Progenitor cell of endocrine pancreas (in vitro differentiated cells): ENCODE measurements at regions not wholly inside any gene's neighbourhood (a gene's known extent, or its start where the extent isn't known, plus 50 kb on each side); places are given as distances from the start of the nearest gene placed in this dataset.

Experiments
- DNase-seq: peaks from one replicate; pipeline ENCODE4 v3.0.0; 2021; ENCODE audit warnings: low spot score; ENCODE audit not compliant: unreplicated experiment
- H3K27ac Mint-ChIP-seq: 2 replicates; pipeline ENCODE4 v1.8.0; 2021; ENCODE audit warnings: mild to moderate bottlenecking, moderate library complexity, mixed read lengths
- H3K27me3 Mint-ChIP-seq: 2 replicates; pipeline ENCODE4 v1.8.0; 2021; ENCODE audit warnings: mixed read lengths
- H3K36me3 Mint-ChIP-seq: 2 replicates; pipeline ENCODE4 v1.8.0; 2022; ENCODE audit warnings: mixed read lengths; ENCODE audit not compliant: insufficient read depth
- H3K4me1 Mint-ChIP-seq: 2 replicates; pipeline ENCODE4 v1.8.0; 2021; ENCODE audit warnings: low read depth, mixed read lengths
- H3K4me3 Mint-ChIP-seq: 2 replicates; pipeline ENCODE4 v1.8.0; 2021; ENCODE audit warnings: low read depth, mild to moderate bottlenecking, moderate library complexity, mixed read lengths
- H3K9me3 Mint-ChIP-seq: 2 replicates; pipeline ENCODE4 v1.8.0; 2021; ENCODE audit warnings: low read depth, mixed read lengths
- TF ChIP-seq, protein P1 (sequence below): fragments of 200-600 bp; sonication (generic); IDR thresholded peaks from one replicate; pipeline ENCODE4 v1.5.0; 2021; ENCODE audit warnings: antibody characterized with exemption, mild to moderate bottlenecking; ENCODE audit not compliant: unreplicated experiment

DNA sequence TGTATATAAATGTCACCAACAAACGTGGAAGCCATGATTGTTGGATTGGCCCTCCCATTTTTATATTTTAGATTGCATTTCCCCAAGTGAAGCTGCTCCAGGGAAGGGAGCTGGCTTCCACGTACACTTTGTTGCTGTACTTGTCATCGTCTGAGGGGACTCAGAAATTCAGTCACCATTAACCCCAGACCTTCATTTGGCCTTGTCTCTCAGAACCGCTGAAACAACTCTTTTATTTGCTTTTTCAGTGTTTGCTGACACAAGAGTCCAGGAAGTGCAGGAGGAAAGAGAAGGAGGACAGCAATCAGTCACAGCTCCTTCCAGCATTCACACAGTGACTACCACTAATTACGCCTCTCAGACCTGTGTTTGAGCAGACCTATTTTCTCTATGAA, 276.5 kb downstream of the TBL1XR1 start:
- Mint-ChIP-seq H3K4me1 (peaks cover 34% of the 10 kb centered on the region), H3K27me3 (no peaks in the 10 kb centered on the region), H3K4me3 (peak overlapping the region; percentile 34), H3K36me3 (peaks cover 1% of the 10 kb centered on the region), H3K27ac (peak overlapping the region; percentile 92), H3K9me3 (peaks cover 14% of the 10 kb centered on the region)
- TF ChIP-seq, protein P1, sequence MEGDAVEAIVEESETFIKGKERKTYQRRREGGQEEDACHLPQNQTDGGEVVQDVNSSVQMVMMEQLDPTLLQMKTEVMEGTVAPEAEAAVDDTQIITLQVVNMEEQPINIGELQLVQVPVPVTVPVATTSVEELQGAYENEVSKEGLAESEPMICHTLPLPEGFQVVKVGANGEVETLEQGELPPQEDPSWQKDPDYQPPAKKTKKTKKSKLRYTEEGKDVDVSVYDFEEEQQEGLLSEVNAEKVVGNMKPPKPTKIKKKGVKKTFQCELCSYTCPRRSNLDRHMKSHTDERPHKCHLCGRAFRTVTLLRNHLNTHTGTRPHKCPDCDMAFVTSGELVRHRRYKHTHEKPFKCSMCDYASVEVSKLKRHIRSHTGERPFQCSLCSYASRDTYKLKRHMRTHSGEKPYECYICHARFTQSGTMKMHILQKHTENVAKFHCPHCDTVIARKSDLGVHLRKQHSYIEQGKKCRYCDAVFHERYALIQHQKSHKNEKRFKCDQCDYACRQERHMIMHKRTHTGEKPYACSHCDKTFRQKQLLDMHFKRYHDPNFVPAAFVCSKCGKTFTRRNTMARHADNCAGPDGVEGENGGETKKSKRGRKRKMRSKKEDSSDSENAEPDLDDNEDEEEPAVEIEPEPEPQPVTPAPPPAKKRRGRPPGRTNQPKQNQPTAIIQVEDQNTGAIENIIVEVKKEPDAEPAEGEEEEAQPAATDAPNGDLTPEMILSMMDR, result no peak
- DNase-seq, result no peak

DNA sequence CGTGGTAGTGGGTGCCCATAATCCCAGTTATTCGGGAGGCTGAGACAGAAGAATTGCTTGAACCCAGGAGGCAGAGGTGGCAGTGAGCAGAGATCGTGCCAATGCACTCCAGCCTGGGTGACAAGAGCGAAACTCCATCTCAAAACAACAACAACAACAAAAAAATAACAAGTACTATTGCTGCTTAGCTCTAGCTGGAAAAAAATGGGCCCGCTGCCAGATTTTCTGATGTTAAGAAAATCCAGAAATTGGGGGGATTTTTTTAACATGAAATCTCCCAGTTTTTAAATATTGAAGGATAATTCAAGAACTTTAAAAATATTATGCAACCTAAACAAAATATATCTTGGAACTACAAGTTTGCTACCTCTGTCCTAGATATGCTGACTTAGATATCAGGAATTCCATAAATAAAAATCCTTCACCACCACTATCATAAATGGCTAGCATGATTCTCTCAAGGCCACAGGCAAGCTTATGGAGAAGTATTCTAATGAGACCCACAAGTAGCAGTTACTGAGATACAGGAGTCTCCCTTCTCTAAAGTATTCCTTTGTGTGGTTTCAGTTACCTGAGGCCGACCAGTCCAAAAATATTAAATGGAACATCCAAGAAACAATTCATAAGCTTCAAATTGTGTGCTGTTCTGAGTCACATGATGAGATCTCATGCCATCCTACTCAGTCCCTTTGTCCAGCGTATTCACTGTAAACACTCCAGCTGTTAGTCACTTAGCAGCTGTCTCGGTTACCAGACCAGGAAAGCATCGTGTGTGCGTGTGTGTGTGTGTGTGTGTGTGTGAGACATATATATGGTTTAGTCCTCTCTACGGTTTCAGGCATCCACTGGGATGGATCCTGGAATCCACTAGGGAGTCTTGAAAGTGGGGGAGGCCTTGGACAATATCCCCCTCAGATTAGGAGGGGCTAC, 277.2 kb downstream of the TBL1XR1 start:
- Mint-ChIP-seq H3K36me3 (peaks cover 1% of the 10 kb centered on the region), H3K27ac (peak overlapping the region; percentile 92), H3K27me3 (no peaks in the 10 kb centered on the region), H3K4me1 (peaks cover 34% of the 10 kb centered on the region), H3K9me3 (peaks cover 14% of the 10 kb centered on the region), H3K4me3 (no peak overlapping the region)
- DNase-seq, result no peak
- TF ChIP-seq, protein P1, result no peak

DNA sequence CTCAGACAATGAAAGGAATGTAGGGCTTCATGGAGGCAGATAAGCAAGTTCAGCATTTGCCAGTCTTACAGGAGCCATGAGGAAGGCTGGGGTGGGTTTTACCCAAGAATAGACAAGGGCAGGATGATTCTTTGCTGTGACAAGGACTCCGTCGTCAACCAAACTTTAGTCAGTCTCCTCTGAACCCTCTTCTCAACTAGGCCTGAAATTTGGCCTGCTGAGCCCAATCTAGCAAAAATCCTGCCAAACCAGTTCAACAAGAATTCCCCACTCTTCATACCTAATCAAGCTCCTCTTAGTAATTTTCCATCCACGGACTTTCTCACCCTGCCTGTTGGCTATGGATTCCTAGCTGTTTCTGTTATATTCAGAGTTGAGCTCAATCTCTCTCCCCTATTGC, 280.5 kb downstream of the TBL1XR1 start:
- H3K4me1 Mint-ChIP-seq, result peaks cover 31% of the 10 kb centered on the region
- H3K4me3 Mint-ChIP-seq, result no peak overlapping the region
- H3K36me3 Mint-ChIP-seq, result no peaks in the 10 kb centered on the region
- TF ChIP-seq, protein P1, result no peak
- H3K9me3 Mint-ChIP-seq, result peaks cover 4% of the 10 kb centered on the region
- DNase-seq, result no peak
- peak overlapping the region; percentile 41 for H3K27ac Mint-ChIP-seq
- H3K27me3 Mint-ChIP-seq, result no peaks in the 10 kb centered on the region

DNA sequence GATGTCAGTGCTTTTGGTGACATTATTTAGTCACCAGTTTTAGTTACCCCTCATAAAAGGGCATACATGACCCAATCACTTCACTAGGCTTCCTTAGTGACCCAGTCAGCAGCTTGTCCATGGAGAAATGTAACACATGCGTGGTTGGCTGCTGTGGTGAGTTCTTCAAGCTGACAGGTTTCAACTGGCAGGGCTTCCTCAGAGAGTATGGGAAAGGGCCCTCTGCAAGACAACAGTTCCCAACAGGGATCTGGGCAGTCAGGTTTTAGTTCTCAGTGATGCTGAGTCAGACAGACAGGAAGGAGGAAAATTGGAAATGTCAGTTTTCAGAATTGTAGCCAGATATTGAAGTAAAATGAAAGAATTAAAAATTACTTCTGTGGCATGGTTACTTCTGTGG, 282.5 kb downstream of the TBL1XR1 start:
- no peaks in the 10 kb centered on the region for H3K36me3 Mint-ChIP-seq
- H3K4me3 Mint-ChIP-seq, result no peak overlapping the region
- H3K27ac Mint-ChIP-seq, result no peak overlapping the region
- TF ChIP-seq, protein P1, result no peak
- DNase-seq, result no peak
- peaks cover 21% of the 10 kb centered on the region for H3K4me1 Mint-ChIP-seq
- no peaks in the 10 kb centered on the region for H3K27me3 Mint-ChIP-seq
- peaks cover 4% of the 10 kb centered on the region for H3K9me3 Mint-ChIP-seq

DNA sequence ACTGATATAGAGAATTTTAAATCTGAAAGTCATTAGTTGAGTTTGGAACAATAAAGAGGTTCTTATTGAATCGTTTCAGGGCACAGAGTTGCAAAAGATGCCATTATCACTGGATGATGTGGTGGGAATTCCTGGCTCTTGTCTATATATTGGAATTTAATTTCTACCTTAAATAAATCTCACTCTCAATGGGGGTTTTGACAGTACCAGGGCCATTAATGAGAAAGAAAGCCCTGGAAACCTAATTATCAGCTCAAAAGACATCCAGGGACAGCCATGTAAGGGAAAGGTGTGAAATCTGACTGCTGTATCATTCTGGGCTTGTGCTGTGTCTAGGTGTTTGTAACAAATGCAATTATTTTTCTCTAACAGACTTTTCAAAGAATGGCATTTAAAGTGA, 285.7 kb downstream of the TBL1XR1 start:
- H3K9me3 Mint-ChIP-seq, result peaks cover 4% of the 10 kb centered on the region
- no peaks in the 10 kb centered on the region for H3K36me3 Mint-ChIP-seq
- TF ChIP-seq, protein P1, result no peak
- H3K27ac Mint-ChIP-seq, result no peak overlapping the region
- DNase-seq, result no peak
- H3K27me3 Mint-ChIP-seq, result no peaks in the 10 kb centered on the region
- peaks cover 5% of the 10 kb centered on the region for H3K4me1 Mint-ChIP-seq
- no peak overlapping the region for H3K4me3 Mint-ChIP-seq
